ENCODE measurements at regions not wholly inside any gene's neighbourhood (a gene's known extent, or its start where the extent isn't known, plus 50 kb on each side); places are given as distances from the start of the nearest gene placed in this dataset.

DNA sequence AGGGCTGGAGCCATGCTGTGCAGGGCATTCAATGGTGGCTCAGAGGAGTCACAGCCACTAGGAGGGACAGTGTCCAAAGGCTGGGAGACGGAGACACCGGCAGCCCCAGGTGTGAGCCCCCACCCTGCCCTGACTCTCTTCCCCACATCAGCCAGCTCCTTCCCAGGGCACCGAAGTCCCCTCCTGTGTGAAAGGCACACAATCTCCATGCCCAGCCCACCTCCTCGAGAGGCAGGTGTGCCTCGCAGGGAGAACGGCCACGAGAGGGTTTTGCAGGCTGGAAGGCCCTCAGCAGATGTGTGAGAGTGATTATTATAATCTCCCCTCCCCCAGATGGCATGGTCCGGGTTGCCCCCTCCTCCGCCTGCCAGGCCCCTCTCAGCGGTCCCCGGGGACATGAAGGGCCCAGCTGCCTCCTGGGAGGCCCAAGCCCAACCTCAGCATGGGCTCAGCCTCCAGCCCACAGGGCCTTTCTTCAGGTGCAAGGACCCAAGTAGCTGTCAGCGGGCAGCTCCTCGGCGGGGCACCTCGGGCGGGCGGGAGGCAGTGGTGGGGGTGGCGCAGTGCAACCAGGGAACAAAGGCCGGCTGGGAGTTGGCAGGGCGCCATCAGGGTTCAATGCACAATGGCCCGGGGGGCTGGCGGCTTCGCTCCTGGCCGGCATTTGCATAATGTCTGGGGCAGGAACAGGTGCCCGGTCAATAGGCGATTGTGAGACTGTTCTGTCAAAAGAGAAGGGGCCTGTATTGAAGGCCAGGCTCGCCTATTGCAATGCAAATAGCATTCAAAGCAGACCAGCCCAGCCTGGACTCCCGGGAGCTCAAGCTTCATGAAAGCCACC, 155.3 kb upstream of the ZMIZ1 start:
- DNase-seq: no peak
- Histone ChIP-seq H3K9me3 (no peaks in the 10 kb centered on the region), H3K27me3 (no peaks in the 10 kb centered on the region), H3K4me3 (no peak overlapping the region), H3K36me3 (no peaks in the 10 kb centered on the region)

DNA sequence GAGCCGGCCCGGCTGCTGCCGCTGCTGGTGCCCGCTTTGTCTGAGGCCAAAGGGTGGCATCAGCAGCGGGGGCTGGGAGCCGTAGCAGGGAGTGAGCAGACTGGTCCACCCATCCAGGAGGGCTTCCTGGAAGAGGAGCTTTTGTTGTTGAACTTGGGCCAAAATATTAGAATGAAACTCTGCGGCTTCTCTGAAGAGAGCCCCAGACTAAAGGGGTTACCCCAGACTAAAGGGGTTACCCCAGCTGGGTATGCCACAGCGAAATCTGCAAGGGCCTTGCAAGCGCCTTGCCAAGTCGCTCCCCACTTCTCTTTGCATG, 154.7 kb upstream of the ZMIZ1 start:
- no peak overlapping the region for H3K4me3 ChIP-seq
- no peak for DNase-seq
- H3K9me3 ChIP-seq: no peaks in the 10 kb centered on the region
- H3K27me3 ChIP-seq: no peaks in the 10 kb centered on the region
- no peaks in the 10 kb centered on the region for H3K36me3 ChIP-seq

GRCh38 chr10:78914502-78915189, 154.1 kb upstream of the ZMIZ1 start:
- no peak overlapping the region for H3K4me3 ChIP-seq
- H3K9me3 ChIP-seq: no peaks in the 10 kb centered on the region
- no peaks in the 10 kb centered on the region for H3K27me3 ChIP-seq
- no peaks in the 10 kb centered on the region for H3K36me3 ChIP-seq
- peak; percentile 30 for DNase-seq

DNA sequence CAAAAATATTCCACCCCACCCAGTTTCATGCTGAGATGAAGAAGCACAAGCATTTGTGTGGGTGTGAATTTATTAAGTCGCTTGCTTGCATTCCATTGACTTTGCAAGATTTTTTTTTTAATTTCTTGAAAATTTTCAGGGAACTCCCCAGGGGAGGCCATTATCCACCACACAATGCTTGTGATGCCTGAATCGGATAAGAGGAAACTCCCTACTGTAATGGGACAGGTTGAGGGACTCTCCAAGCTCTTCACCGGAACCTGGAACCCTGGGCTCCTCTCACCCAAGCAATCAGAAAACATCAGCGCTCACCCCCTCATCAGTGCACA, 153.6 kb upstream of the ZMIZ1 start:
- Histone ChIP-seq H3K36me3 (no peaks in the 10 kb centered on the region), H3K4me3 (no peak overlapping the region), H3K9me3 (no peaks in the 10 kb centered on the region), H3K27me3 (no peaks in the 10 kb centered on the region)
- no peak for DNase-seq

DNA sequence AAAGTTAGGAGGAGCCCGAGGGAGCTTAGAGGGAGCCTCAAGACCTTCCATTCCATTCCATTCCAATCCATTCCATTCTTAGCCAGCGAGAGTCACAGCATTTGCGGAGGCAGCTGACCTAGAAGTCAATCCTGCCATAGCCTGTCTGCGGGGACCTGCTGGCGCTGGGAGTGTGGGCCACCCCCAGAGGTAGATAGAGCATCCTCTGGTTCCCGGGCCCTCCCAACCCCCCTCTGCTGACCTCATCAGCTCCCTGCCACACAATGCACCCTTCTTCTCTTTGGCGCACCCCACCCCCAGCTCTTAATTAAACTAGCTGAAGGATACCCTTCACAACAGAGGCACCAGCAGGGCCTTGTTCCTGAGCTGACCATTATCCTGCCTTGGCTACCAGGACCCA, 152.5 kb upstream of the ZMIZ1 start:
- Histone ChIP-seq H3K36me3 (no peaks in the 10 kb centered on the region), H3K27me3 (no peaks in the 10 kb centered on the region), H3K4me3 (no peak overlapping the region), H3K9me3 (no peaks in the 10 kb centered on the region)
- DNase-seq: no peak

DNA sequence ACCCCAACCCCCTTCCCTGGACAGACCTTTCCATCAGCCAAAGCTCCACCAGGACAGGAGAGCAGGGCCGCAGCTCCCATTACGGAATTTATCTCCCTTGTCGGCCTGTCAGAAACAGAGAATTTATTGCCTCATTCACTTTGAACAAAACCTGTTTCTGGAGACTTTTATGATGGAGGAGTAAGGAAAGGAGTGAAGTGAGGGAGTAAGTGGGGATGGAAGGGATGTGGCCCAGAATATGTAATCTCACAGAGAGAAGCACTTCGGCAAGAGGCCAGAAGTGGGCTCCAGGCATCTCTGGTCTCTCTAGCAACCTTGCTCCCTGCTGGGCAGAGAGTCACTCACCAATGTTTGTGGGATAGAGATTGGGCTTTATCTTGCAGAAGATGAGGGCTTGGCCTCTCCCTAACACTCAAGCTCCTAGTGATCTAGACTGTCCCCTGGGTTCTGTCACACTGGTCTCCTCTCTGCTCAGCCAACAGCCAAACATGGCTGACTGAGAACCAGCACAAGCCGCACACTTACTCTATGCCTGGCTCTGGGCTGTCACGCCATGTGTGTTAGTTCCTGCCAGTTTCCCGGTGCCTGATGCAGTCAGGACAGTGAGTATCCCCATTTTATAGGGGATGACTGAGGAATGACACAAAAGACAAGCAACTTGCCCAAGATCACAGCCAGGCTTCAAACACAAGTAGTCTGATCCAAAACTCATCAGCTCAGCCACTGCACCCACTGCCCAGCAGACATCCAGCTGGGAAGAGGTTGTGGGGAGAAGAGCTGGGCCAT, 149.4 kb upstream of the ZMIZ1 start:
- H3K27me3 ChIP-seq: no peaks in the 10 kb centered on the region

DNA sequence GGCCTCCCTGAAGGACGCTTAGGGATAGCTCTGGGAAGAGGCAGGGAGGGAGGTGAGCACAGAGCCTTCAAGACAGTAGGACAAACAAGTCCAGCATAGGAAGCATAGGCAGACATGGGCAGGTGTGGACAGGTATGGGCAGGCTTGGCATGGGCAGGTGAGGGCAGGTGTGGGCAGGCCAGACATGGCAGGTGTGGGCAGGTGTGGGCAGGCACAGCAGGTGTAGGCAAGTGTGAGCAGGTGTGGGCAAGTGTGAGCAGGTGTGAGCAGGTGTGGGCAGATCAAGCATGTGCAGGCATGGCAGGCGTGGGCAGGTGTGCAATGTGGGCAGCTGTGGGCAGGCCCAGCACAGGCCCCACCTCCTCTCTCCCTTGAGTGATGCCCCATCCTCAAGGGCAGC, 148.8 kb upstream of the ZMIZ1 start:
- DNase-seq: no peak
- no peaks in the 10 kb centered on the region for H3K27me3 ChIP-seq
- no peaks in the 10 kb centered on the region for H3K9me3 ChIP-seq
- no peak overlapping the region for H3K4me3 ChIP-seq
- no peaks in the 10 kb centered on the region for H3K36me3 ChIP-seq

More for the DNA sequence above, 149.4 kb upstream of the ZMIZ1 start:
- Histone ChIP-seq H3K36me3 (no peaks in the 10 kb centered on the region), H3K9me3 (no peaks in the 10 kb centered on the region), H3K4me3 (no peak overlapping the region)
- no peak for DNase-seq

- DNase-seq: no peak
- H3K9me3 ChIP-seq: no peaks in the 10 kb centered on the region
- no peaks in the 10 kb centered on the region for H3K36me3 ChIP-seq
- no peak overlapping the region for H3K4me3 ChIP-seq
- no peaks in the 10 kb centered on the region for H3K27me3 ChIP-seq
These were observed 146.9 kb upstream of the ZMIZ1 start for GRCh38 chr10:78921895-78922294.

DNA sequence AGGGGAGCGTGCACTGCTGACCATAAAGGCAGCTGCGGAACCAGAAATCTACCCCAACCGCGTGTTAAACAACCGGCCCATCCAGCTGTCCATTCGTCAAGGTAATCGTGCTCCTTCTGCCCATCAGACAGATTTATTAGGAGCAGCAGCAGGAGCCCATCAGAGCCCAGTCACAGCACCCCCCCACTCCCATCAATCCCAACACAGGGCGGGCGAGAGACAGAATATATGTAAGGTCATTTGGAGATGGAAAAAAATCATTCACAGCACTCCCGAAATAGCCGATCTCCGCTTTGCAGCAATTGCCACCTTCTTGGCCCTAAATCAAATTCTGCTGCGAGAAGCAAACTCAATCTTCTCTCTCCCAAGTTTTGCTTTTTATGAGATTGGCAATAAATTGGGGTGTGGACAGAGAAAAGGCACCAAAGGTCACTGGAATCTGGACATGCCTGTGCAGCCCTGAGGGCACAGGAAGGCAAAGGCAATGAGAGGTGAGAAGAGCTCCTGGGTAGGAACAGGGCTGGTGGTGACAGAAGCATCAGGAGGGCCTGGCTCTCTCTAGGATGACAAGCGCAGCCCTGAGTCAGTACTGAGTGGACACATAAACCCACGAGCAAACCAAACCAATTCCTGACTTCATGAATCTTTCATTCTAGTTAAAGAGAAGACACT, 145.0 kb upstream of the ZMIZ1 start:
- DNase-seq: no peak
- no peaks in the 10 kb centered on the region for H3K9me3 ChIP-seq
- H3K36me3 ChIP-seq: no peaks in the 10 kb centered on the region
- no peak overlapping the region for H3K4me3 ChIP-seq
- H3K27me3 ChIP-seq: no peaks in the 10 kb centered on the region

GRCh38 chr10:78924319-78925003, 144.3 kb upstream of the ZMIZ1 start:
- Histone ChIP-seq H3K9me3 (no peaks in the 10 kb centered on the region), H3K36me3 (no peaks in the 10 kb centered on the region), H3K4me3 (no peak overlapping the region), H3K27me3 (no peaks in the 10 kb centered on the region)
- DNase-seq: no peak

DNA sequence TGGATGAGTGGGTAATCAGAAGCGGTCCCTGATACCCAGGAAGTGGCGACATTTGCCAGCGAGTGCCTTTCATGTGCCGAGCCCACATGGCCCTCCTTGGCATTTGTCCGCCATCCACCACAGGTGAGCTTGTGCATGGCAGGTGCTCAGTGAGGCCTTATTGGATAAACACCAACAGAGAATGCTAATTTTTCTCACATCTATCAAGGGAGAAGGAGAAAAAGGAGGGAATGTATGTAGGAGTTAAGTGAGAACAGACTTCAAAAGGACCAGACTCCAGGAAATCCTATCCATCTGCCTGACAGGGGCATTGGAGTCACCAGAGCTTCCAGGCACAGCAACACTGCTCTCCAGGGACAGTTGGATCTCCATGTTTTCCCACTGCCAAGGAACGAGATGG, 143.5 kb upstream of the ZMIZ1 start:
- no peak for DNase-seq
- Histone ChIP-seq H3K27me3 (no peaks in the 10 kb centered on the region), H3K9me3 (no peaks in the 10 kb centered on the region), H3K36me3 (no peaks in the 10 kb centered on the region), H3K4me3 (no peak overlapping the region)

GRCh38 chr10:78925800-78926319, 142.9 kb upstream of the ZMIZ1 start:
- Histone ChIP-seq H3K27me3 (no peaks in the 10 kb centered on the region), H3K36me3 (no peaks in the 10 kb centered on the region), H3K4me3 (no peak overlapping the region), H3K9me3 (no peaks in the 10 kb centered on the region)
- DNase-seq: peak; percentile 68

- H3K27me3 ChIP-seq: no peaks in the 10 kb centered on the region
- no peak overlapping the region for H3K4me3 ChIP-seq
- DNase-seq: no peak
- H3K36me3 ChIP-seq: no peaks in the 10 kb centered on the region
- no peaks in the 10 kb centered on the region for H3K9me3 ChIP-seq
These were observed 141.3 kb upstream of the ZMIZ1 start for GRCh38 chr10:78927257-78927995.

DNA sequence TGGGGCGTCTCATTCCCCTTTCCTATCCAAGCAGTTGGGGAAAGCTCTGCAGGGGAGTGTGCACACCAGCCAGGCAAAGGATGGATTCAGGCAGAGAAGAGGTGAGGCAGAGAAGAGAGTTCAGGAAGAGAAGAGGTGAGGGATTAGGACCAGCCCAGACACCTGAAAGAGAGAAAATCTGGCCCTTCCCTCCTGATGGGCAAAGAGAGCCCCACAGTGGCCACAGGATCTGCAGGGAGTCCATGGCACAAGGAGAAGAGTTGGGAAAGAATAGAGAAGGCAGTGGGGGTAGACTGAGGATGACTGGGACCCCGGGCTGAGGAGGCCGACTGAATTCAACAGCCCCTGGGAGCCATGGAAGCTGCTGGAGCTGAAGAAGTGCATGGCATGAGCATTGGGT, 140.4 kb upstream of the ZMIZ1 start:
- Histone ChIP-seq H3K9me3 (no peaks in the 10 kb centered on the region), H3K4me3 (no peak overlapping the region), H3K27me3 (no peaks in the 10 kb centered on the region), H3K36me3 (no peaks in the 10 kb centered on the region)
- no peak for DNase-seq

DNA sequence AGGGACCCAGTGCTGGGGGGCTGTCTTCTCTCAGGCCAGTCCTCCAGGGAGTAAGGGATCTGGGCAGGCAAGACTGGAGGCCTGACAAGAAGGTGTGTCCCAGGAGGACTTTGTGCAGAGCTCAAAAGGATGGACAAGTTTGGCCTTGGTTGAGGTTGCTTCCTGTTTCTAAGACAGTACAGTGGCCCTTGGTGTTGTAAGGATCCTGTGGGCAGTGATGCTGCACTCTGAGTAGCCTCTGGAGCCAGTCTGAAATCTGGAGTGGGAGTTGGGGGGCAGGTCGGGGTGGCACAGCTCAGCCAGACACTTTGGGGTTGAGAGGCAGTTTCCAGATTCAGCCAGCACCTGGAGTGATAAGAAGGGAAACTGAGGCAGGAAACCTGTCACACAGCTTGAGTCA, 139.2 kb upstream of the ZMIZ1 start:
- H3K9me3 ChIP-seq: no peaks in the 10 kb centered on the region
- no peaks in the 10 kb centered on the region for H3K27me3 ChIP-seq
- DNase-seq: no peak
- H3K4me3 ChIP-seq: no peak overlapping the region
- H3K36me3 ChIP-seq: no peaks in the 10 kb centered on the region
